Glutamatergic neuron (in vitro differentiated cells): ENCODE measurements at regions not wholly inside any gene's neighbourhood (a gene's known extent, or its start where the extent isn't known, plus 50 kb on each side); places are given as distances from the start of the nearest gene placed in this dataset.

Experiments
- DNase-seq: peaks from one replicate; pipeline ENCODE4 v3.0.0; 2022
- H3K27ac Mint-ChIP-seq: one replicate; pipeline ENCODE4 v1.8.0; 2020; ENCODE audit warnings: mild to moderate bottlenecking, mixed read lengths, inconsistent platforms; ENCODE audit not compliant: unreplicated experiment
- H3K27me3 Mint-ChIP-seq: one replicate; pipeline ENCODE4 v1.8.0; 2020; ENCODE audit warnings: mild to moderate bottlenecking, moderate library complexity, mixed read lengths, inconsistent platforms; ENCODE audit not compliant: unreplicated experiment
- H3K36me3 Mint-ChIP-seq: one replicate; pipeline ENCODE4 v1.8.0; 2020; ENCODE audit warnings: mild to moderate bottlenecking, mixed read lengths, inconsistent platforms; ENCODE audit not compliant: unreplicated experiment
- H3K4me1 Mint-ChIP-seq: one replicate; pipeline ENCODE4 v1.8.0; 2020; ENCODE audit warnings: mild to moderate bottlenecking, low read depth, mixed read lengths, inconsistent platforms; ENCODE audit not compliant: unreplicated experiment
- H3K4me3 Mint-ChIP-seq: one replicate; pipeline ENCODE4 v1.8.0; 2020; ENCODE audit warnings: mild to moderate bottlenecking, mixed read lengths, inconsistent platforms; ENCODE audit not compliant: unreplicated experiment
- H3K9me3 Mint-ChIP-seq: one replicate; pipeline ENCODE4 v1.8.0; 2020; ENCODE audit warnings: mild to moderate bottlenecking, moderate library complexity, mixed read lengths, inconsistent platforms; ENCODE audit not compliant: unreplicated experiment
- CTCF ChIP-seq: fragments of 200-600 bp; sonication (generic); IDR thresholded peaks from one replicate; pipeline ENCODE4 v1.5.0; 2021; ENCODE audit not compliant: partially characterized antibody, unreplicated experiment

- H3K36me3 Mint-ChIP-seq = no peaks in the 10 kb centered on the region
- no peak overlapping the region for H3K27ac Mint-ChIP-seq
- no peaks in the 10 kb centered on the region for H3K9me3 Mint-ChIP-seq
- TF ChIP-seq CTCF = no peak
- no peak overlapping the region for H3K4me3 Mint-ChIP-seq
- H3K27me3 Mint-ChIP-seq = no peaks in the 10 kb centered on the region
- DNase-seq = no peak
- peaks cover 1% of the 10 kb centered on the region for H3K4me1 Mint-ChIP-seq
Measured at GRCh38 chr13:81319351-81319750, 978.4 kb upstream of the SPRY2 start.

- DNase-seq = no peak
- H3K27me3 Mint-ChIP-seq = no peaks in the 10 kb centered on the region
- no peaks in the 10 kb centered on the region for H3K36me3 Mint-ChIP-seq
- TF ChIP-seq CTCF = no peak
- H3K9me3 Mint-ChIP-seq = no peaks in the 10 kb centered on the region
- no peak overlapping the region for H3K27ac Mint-ChIP-seq
- peaks cover 1% of the 10 kb centered on the region for H3K4me1 Mint-ChIP-seq
- no peak overlapping the region for H3K4me3 Mint-ChIP-seq
Measured at GRCh38 chr13:81318231-81319019, 977.5 kb upstream of the SPRY2 start.

- H3K36me3 Mint-ChIP-seq = no peaks in the 10 kb centered on the region
Measured at GRCh38 chr13:81314461-81314860, 973.5 kb upstream of the SPRY2 start.

GRCh38 chr13:81305928-81306327 is 965.0 kb upstream of the SPRY2 start:
- Mint-ChIP-seq H3K9me3 (no peaks in the 10 kb centered on the region), H3K4me1 (no peaks in the 10 kb centered on the region), H3K27me3 (no peaks in the 10 kb centered on the region), H3K27ac (no peak overlapping the region), H3K4me3 (no peak overlapping the region), H3K36me3 (no peaks in the 10 kb centered on the region)
- no peak for DNase-seq
- no peak for TF ChIP-seq CTCF

More at GRCh38 chr13:81314461-81314860, 973.5 kb upstream of the SPRY2 start:
- no peak overlapping the region for H3K4me3 Mint-ChIP-seq
- H3K27ac Mint-ChIP-seq = no peak overlapping the region
- H3K4me1 Mint-ChIP-seq = no peaks in the 10 kb centered on the region
- no peak for DNase-seq
- TF ChIP-seq CTCF = no peak
- H3K9me3 Mint-ChIP-seq = no peaks in the 10 kb centered on the region
- no peaks in the 10 kb centered on the region for H3K27me3 Mint-ChIP-seq

- no peak for DNase-seq
- Mint-ChIP-seq H3K9me3 (no peaks in the 10 kb centered on the region), H3K36me3 (no peaks in the 10 kb centered on the region), H3K4me1 (no peaks in the 10 kb centered on the region), H3K4me3 (no peak overlapping the region), H3K27me3 (no peaks in the 10 kb centered on the region), H3K27ac (no peak overlapping the region)
- no peak for TF ChIP-seq CTCF
Measured at GRCh38 chr13:81304121-81304659, 963.3 kb upstream of the SPRY2 start.
